ENCODE measurements at regions not wholly inside any gene's neighbourhood (a gene's known extent, or its start where the extent isn't known, plus 50 kb on each side); places are given as distances from the start of the nearest gene placed in this dataset.

DNA sequence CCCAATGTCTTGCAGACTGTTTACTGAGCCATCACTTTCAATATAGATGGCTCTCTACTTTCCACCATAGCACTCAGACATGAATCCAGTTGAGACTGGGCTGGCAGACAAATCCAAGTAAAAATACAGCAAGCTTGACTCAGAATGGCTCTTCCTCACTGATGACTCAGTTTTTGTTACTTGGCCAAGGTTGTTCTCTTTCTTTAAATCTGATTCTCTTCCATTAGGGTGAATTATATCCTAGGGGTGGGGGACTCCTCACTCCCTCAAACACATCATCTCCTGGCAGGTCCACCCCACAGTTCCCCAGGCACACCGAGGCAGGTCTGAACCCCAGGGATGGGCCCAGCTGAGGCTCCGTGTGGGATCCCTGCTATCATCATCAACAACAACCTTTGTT, 157.9 kb downstream of the MEX3B start:
- TF ChIP-seq, protein P1, sequence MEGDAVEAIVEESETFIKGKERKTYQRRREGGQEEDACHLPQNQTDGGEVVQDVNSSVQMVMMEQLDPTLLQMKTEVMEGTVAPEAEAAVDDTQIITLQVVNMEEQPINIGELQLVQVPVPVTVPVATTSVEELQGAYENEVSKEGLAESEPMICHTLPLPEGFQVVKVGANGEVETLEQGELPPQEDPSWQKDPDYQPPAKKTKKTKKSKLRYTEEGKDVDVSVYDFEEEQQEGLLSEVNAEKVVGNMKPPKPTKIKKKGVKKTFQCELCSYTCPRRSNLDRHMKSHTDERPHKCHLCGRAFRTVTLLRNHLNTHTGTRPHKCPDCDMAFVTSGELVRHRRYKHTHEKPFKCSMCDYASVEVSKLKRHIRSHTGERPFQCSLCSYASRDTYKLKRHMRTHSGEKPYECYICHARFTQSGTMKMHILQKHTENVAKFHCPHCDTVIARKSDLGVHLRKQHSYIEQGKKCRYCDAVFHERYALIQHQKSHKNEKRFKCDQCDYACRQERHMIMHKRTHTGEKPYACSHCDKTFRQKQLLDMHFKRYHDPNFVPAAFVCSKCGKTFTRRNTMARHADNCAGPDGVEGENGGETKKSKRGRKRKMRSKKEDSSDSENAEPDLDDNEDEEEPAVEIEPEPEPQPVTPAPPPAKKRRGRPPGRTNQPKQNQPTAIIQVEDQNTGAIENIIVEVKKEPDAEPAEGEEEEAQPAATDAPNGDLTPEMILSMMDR (IDR thresholded peaks at IDR 0.05), result no peak
- TF ChIP-seq RELA (CRISPR knock-in tag; IDR thresholded peaks at IDR 0.05; ENCODE audit: borderline replicate concordance), result no peak
- no peak for TF ChIP-seq MXD4 (CRISPR knock-in tag; IDR thresholded peaks at IDR 0.05; ENCODE audit: borderline replicate concordance)
